Muscle of back (tissue), 3 donors: ENCODE measurements at regions not wholly inside any gene's neighbourhood (a gene's known extent, or its start where the extent isn't known, plus 50 kb on each side); places are given as distances from the start of the nearest gene placed in this dataset.

ENCODE experiments used
- DNase-seq, 3 donors: peaks; one replicate each; pipeline versions ENCODE4 v3.0.0 to v3.0.0-alpha.2; 2013

- peak in 2 of 3 donors; percentile 7 to 62 for DNase-seq
These were observed 258.1 kb downstream of the IPO8 start for GRCh38 chr12:30437616-30438015.

DNA sequence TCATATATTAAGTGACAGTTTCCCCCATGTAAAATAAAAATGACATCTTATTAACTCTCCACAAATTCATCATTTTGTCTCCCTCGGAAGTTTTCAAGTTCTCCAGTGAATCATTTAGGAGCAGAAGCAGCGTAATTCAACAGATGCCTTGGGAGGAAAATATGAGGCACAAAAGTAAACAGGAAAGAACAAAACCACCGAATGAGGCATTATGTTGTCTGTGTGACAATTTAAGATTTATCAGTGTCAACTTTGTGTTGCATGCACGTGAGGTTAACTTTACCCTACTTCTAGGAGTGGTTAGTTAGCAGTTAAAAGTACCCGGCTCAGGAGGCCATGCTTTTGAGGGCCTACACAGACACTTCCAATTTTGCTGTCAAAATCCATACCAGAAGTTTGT is 258.6 kb downstream of the IPO8 start:
- no peak for DNase-seq

GRCh38 chr12:30428098-30428497 is 267.6 kb downstream of the IPO8 start:
- no peak for DNase-seq

DNA sequence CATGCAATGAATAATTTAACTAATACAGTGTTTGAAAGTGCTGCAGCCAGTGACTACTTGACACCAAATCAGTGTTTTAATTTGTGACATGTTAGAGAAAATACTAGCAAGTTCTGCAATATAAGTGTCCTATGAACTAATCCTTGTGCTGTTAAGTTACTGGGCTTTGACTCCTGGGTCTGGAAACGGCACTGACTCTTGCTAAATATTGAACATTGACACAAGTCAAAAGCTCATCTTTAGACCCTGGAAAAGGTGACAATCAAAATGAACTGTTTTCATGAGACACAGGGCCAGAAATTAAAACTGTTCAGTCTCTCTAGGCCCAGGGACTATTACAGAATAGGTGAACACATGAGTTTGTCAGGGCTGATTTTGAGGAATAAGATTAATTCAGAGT is 268.1 kb downstream of the IPO8 start:
- DNase-seq, result no peak

- no peak for DNase-seq
These were observed 270.2 kb downstream of the IPO8 start for GRCh38 chr12:30425445-30425844.

DNA sequence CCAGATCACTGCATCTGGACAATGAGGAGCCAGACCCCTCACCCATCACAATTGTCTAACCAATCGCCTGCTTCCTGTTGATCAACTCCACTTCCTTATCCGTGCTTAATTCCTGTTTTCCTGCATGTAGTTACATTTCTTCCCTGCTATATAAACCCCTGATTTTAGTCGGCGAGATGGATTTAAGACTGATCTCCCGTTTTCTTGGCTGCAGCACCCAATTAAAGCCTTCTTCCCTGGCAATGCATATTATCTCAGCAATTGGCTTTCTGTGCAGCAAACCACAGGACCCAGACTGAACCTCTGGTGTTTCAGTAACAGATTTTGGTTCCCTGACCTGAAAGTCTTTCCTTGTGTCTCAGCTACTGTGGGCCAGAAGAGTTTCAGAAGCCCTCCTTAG is 272.3 kb downstream of the IPO8 start:
- no peak for DNase-seq

GRCh38 chr12:30422844-30423243 is 272.8 kb downstream of the IPO8 start:
- DNase-seq, result no peak

DNA sequence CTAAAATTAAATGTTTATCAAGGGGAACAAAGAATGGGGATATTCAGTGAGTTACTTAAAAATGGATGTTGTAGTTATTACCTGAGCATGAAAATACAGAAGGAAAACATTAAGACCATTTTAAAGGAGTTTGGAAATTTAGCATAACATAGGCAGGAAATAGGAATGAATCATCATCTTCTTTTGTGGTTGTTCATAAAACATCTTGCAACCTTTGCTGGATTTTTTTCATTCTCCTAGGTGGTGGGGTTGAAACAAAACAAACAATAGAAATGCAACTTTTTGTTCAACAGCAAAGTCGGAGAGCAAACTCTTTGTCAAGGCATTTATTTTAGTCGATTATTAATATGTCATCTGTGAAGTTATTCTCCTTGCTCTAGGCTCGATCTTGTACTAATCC is 275.1 kb downstream of the IPO8 start:
- DNase-seq, result no peak

DNA sequence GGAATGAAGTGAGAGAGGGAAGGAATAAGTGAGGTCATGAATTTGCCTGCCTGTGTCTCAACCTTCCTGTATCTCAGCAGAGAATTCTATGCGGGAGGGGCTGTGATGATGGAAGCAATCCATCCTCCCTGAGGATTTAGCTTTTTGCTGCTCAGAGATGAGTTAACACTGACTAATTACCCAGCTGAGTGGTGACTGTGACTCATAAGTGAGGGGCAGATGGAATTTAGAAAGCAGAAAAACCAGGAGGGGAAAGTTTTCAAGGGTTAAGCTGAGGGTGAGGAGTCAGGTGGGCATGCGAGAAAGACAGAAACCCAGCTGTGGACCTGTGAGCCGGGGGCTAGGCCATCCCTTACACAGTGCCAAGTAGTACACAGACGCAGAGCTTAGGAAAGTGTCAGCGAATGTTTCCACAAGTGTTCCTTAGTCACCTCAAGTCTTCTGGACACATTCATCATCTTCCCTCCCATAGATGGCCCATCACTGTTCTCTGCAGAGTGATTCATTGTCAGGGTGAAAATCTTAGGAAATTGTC is 277.9 kb downstream of the IPO8 start:
- peak in 1 of 3 donors; percentile 86 for DNase-seq

DNA sequence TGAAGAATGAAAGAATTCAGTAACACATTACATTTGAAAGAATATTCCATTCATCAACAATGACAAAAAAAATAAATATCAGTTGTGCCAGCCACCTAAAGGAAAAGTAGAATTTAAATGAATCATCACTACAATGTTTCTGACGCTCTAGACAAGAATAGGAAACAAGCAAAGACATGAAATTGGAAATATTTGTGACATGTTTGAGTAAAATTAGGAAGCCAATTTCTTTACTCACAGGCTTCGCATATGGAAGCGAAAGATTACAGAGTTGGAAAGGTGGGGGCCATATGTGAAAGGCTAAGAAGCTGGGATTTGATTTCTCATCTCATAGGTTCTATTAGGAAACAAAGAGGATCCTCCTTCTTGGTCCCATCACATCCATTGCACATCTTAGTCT is 279.0 kb downstream of the IPO8 start:
- DNase-seq, result no peak

- no peak for DNase-seq
These were observed 279.9 kb downstream of the IPO8 start for GRCh38 chr12:30415777-30416176.

DNA sequence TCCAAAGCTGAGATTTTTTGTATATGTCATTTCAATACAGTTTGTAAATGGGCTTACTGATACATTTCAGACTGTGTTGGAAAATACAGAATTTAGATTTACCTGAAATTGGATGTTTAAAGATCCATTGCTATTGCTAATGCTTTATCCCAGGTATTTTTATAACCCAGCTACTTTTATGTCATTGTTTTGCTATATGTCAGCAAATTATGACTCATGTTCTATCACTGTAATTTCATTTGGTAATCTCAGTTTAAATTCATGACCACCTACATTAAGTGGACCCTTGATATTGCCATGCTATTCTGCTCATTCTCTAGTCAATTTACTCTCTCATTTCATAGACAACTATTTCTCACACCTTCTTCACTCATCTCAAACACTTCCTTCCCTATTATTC is 281.2 kb downstream of the IPO8 start:
- DNase-seq, result no peak

GRCh38 chr12:30400349-30400748 is 295.3 kb downstream of the IPO8 start:
- DNase-seq, result no peak

GRCh38 chr12:30399859-30400258 is 295.8 kb downstream of the IPO8 start:
- DNase-seq, result no peak

GRCh38 chr12:30396576-30396975 is 299.1 kb downstream of the IPO8 start:
- no peak for DNase-seq

DNA sequence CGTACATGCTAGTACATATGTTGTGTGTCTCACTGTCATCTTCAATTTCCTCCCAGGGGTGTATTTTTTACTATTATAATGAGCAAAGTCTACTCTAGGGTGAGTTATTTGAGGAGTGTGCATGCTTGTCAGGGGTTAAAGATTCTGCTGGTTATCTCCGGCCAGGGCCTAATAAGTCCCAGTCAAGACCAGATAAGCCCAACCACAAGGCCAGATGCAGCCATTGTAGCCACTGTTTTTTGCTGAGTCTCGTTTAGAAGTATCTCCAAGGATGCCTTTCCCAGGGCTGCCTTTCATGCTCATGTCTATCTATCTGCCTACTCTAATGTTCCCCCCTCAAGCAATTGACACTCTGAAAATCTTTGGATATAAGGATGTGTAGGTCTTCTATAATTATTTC is 300.5 kb downstream of the IPO8 start:
- DNase-seq, result no peak

DNA sequence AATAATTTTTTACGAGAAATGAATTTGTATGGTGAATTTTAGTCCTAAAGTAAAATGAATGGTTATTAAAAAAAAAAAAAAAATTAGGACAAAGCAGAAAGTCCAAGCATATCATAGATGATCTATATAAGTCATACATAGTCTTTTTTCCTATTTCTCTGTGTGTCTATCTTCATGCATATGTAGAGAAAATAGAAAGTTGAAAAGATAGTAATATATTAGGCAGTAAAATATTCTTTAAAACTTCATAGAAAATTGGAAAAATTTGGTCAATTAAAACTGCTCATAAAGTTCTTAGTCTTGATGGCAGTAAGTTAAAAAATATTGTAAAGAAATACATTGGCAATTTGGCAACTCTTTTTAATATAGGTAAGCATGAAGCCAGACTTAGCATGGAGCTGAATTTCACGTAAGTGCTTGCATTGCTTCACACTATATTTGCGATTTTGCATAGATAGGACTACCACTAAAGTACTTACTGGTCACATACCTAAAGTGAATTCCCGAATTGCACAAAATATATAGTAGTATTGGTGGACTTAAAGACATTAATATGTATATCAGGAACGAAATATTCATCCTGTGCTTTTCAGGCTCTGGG is 303.8 kb downstream of the IPO8 start:
- no peak for DNase-seq

DNA sequence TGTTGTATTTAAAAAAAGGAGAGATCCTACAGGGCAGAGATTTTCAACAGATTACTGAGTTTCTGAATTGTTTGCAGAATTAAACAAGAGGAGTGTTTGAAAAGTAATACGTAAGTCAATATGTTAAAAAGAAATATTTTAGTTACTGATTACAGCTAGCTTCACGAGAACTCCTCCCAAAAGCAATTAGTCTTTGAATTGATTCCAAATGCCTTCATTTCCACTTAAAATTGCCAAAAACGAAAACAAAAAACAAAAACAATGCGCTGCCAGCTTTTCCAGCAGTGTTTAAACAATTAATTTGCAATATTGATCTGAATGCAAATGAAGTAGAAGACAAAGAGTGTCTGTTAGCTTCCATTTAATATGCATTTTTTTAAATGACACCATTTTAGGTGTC is 310.0 kb downstream of the IPO8 start:
- DNase-seq, result no peak

DNA sequence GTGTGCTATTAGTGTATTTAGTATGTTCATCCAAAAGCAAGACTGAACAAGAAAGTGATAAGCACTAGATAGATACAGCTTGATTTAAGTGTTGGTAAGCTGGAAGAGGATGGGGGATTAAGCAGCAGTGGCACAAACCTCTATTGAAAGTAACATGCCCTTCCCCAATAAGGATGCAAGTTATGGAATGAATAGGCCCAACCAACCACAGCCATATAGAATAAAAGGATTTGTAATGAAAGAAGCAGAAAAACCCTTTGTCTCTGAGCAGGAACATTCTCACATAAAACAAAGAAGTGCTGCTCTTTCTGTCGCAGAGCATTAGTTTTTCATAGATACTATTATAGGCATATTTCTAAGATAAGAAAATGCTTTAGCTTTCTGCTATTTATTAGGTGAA is 310.7 kb downstream of the IPO8 start:
- DNase-seq, result no peak

- DNase-seq, result no peak
These were observed 317.4 kb downstream of the IPO8 start for GRCh38 chr12:30378307-30378706.

DNA sequence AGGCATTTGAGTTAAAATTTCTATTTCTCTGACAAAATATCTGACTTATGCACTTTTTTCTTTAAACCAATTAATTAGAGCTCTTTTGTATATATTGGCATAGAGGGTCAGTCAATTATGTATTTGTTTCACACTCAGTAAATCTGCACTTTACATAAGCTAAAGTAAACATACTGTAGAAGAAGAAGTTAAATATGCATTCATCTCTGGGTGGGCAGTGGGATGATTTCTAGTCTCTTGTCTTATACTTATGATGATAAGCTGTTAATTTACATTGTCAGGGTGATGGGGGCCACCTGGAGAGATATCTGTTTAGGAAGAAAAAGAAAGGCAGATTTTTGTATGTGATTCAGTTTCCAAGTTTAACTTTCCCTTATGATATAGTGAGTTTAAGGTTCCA is 330.8 kb downstream of the IPO8 start:
- no peak for DNase-seq

DNA sequence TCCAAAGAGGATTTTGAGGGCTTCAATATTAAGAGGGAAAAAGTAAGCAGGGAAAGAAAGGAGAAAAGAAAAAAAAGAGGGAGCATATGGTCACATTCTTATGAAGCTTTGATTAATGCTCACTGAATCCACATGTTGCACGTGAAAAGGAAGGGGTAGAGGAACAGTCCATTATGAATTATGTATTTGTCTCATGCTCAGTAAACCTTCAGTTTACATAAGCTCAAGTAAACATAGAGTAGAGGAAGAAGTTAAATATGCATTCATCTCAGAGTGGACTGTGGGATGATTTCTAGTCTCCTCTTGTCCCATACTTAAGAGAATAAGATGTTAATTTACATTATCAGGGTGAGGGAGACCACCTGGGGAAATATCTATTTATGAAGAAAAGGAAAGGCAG is 334.5 kb downstream of the IPO8 start:
- no peak for DNase-seq

DNA sequence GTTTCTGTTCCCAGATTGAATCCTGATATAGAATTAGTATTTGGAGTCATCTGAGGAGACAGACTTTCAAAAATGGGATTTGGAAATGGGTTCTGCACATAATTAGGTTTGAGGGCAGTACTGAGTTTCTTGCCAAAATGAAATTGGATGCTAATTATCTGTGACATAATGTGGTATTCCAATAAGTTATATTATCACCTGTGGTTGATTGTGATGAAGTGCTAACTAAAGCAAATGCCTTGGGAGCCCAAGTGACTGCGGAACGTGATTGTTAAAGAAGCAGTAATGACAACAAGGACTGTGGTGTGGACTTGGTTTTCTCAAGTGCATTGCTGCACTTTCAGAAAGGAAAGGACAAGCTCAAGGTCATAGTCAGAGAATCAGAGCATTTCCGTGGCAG is 337.0 kb downstream of the IPO8 start:
- no peak for DNase-seq

GRCh38 chr12:30357766-30358490 is 337.7 kb downstream of the IPO8 start:
- DNase-seq, result no peak
